GM19351 (cell line): ENCODE measurements at regions not wholly inside any gene's neighbourhood (a gene's known extent, or its start where the extent isn't known, plus 50 kb on each side); places are given as distances from the start of the nearest gene placed in this dataset.

Experiments
- ATAC-seq: cut with Tn5 transposase; IDR thresholded peaks from one replicate; pipeline ENCODE4 v1.9.1; 2021; ENCODE audit warnings: mild to moderate bottlenecking, moderate library complexity; ENCODE audit not compliant: unreplicated experiment

GRCh38 chr10:128604025-128604424 lies 477.8 kb upstream of the MKI67 start:
- no peak for ATAC-seq

GRCh38 chr10:128605180-128605579 lies 479.0 kb upstream of the MKI67 start:
- no peak for ATAC-seq

- ATAC-seq = no peak
Observed at GRCh38 chr10:128606055-128606454, 479.8 kb upstream of the MKI67 start.

- no peak for ATAC-seq
Observed at GRCh38 chr10:128608791-128609190, 482.6 kb upstream of the MKI67 start.

GRCh38 chr10:128609460-128609859 lies 483.2 kb upstream of the MKI67 start:
- ATAC-seq = no peak

- no peak for ATAC-seq
Observed at GRCh38 chr10:128610113-128610512, 483.9 kb upstream of the MKI67 start.

GRCh38 chr10:128612195-128612594 lies 486.0 kb upstream of the MKI67 start:
- ATAC-seq = no peak

GRCh38 chr10:128612631-128613030 lies 486.4 kb upstream of the MKI67 start:
- ATAC-seq = no peak

GRCh38 chr10:128614016-128614605 lies 487.9 kb upstream of the MKI67 start:
- ATAC-seq = no peak

GRCh38 chr10:128614802-128615553 lies 488.8 kb upstream of the MKI67 start:
- ATAC-seq = no peak

GRCh38 chr10:128617532-128617931 lies 491.3 kb upstream of the MKI67 start:
- ATAC-seq = no peak

- ATAC-seq = no peak
Observed at GRCh38 chr10:128622706-128623105, 496.5 kb upstream of the MKI67 start.

GRCh38 chr10:128623776-128624175 lies 497.6 kb upstream of the MKI67 start:
- ATAC-seq = no peak

- ATAC-seq = no peak
Observed at GRCh38 chr10:128624656-128625530, 498.7 kb upstream of the MKI67 start.

- ATAC-seq = no peak
Observed at GRCh38 chr10:128625926-128626325, 499.7 kb upstream of the MKI67 start.

- ATAC-seq = no peak
Observed at GRCh38 chr10:128626397-128627000, 500.3 kb upstream of the MKI67 start.

- no peak for ATAC-seq
Observed at GRCh38 chr10:128627811-128628210, 501.6 kb upstream of the MKI67 start.

- ATAC-seq = no peak
Observed at GRCh38 chr10:128628252-128628651, 502.0 kb upstream of the MKI67 start.

- no peak for ATAC-seq
Observed at GRCh38 chr10:128629111-128630096, 503.2 kb upstream of the MKI67 start.

GRCh38 chr10:128630787-128631252 lies 504.6 kb upstream of the MKI67 start:
- no peak for ATAC-seq
